HUES64 (cell line): ENCODE measurements at regions not wholly inside any gene's neighbourhood (a gene's known extent, or its start where the extent isn't known, plus 50 kb on each side); places are given as distances from the start of the nearest gene placed in this dataset.

Source experiments
- H3K27ac ChIP-seq: 2 replicates; pipeline ENCODE4 v1.7.0; 2013; ENCODE audit warnings: low read depth, low read length, inconsistent platforms
- H3K27me3 ChIP-seq: 2 replicates; pipeline ENCODE4 v1.6.1; 2013; ENCODE audit warnings: mild to moderate bottlenecking, low read length; ENCODE audit not compliant: insufficient read depth
- H3K36me3 ChIP-seq: 2 replicates; pipeline ENCODE4 v1.6.1; 2013; ENCODE audit warnings: mild to moderate bottlenecking, low read length; ENCODE audit not compliant: insufficient read depth
- H3K4me1 ChIP-seq: 2 replicates; pipeline ENCODE4 v1.6.1; 2013; ENCODE audit warnings: mild to moderate bottlenecking, low read length, moderate library complexity; ENCODE audit not compliant: insufficient read depth
- H3K4me3 ChIP-seq: 2 replicates; pipeline ENCODE4 v1.5.1; 2013; ENCODE audit warnings: mild to moderate bottlenecking, low read length, moderate library complexity
- H3K9ac ChIP-seq: 2 replicates; pipeline ENCODE4 v1.6.1; 2013; ENCODE audit warnings: mild to moderate bottlenecking, low read depth, low read length
- H3K9me3 ChIP-seq: 2 replicates; pipeline ENCODE4 v1.6.1; 2013; ENCODE audit warnings: low read depth, low read length; ENCODE audit not compliant: insufficient read depth
- WGBS: fragments of 150-250, 120-280 bp; methylation state at CpG from one replicate; pipeline ENCODE4 v1.1.7; 2013; ENCODE audit warnings: missing lambda C conversion rate; 5-methylcytosine and 5-hydroxymethylcytosine counted together

- H3K9ac ChIP-seq, result no peak overlapping the region
- H3K36me3 ChIP-seq, result no peaks in the 10 kb centered on the region
- H3K27ac ChIP-seq, result no peak overlapping the region
- H3K27me3 ChIP-seq, result no peaks in the 10 kb centered on the region
- H3K4me1 ChIP-seq, result no peaks in the 10 kb centered on the region
- peaks cover 16% of the 10 kb centered on the region for H3K9me3 ChIP-seq
- no peak overlapping the region for H3K4me3 ChIP-seq
Measured at GRCh38 chrX:16222151-16222550, 54.9 kb downstream of the MAGEB17 start.

DNA sequence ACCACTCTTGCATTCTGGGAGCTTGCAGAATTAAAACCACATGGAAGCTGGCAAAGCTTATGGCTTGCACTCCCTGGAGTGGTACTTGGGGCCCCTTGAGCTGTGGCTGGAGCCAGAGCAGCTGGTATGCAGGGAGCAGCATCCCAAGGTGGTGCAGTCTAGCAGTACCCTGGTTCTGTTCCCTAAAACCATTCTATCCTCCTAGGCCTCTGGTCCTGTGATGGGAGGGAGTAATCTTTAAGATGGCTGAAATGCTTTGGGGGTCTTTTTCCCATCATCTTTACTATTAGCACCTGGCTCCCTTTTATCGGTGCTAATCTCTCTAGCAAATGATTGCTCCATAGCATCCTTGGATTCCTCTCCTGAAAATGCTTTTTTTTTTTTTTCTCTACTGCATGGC is 56.1 kb downstream of the MAGEB17 start:
- 93% methylated on average over 1 of the region's 1 CpG for whole genome bisulfite sequencing
- peaks cover 16% of the 10 kb centered on the region for H3K9me3 ChIP-seq
- H3K9ac ChIP-seq, result no peak overlapping the region
- no peaks in the 10 kb centered on the region for H3K27me3 ChIP-seq
- H3K36me3 ChIP-seq, result no peaks in the 10 kb centered on the region
- H3K4me1 ChIP-seq, result no peaks in the 10 kb centered on the region
- H3K27ac ChIP-seq, result no peak overlapping the region
- H3K4me3 ChIP-seq, result no peak overlapping the region

- H3K27ac ChIP-seq, result no peak overlapping the region
- no peaks in the 10 kb centered on the region for H3K9me3 ChIP-seq
- H3K36me3 ChIP-seq, result no peaks in the 10 kb centered on the region
- no peak overlapping the region for H3K4me3 ChIP-seq
- H3K27me3 ChIP-seq, result no peaks in the 10 kb centered on the region
- no peaks in the 10 kb centered on the region for H3K4me1 ChIP-seq
- no peak overlapping the region for H3K9ac ChIP-seq
- WGBS, result 79% methylated on average over 3 of the region's 4 CpGs
Measured at GRCh38 chrX:16239211-16239610, 71.9 kb downstream of the MAGEB17 start.

GRCh38 chrX:16240231-16240905 is 73.1 kb downstream of the MAGEB17 start:
- Histone ChIP-seq H3K9me3 (no peaks in the 10 kb centered on the region), H3K4me3 (no peak overlapping the region), H3K27me3 (no peaks in the 10 kb centered on the region), H3K27ac (no peak overlapping the region), H3K9ac (no peak overlapping the region), H3K4me1 (no peaks in the 10 kb centered on the region), H3K36me3 (no peaks in the 10 kb centered on the region)
- WGBS, result 95% methylated on average over 2 of the region's 2 CpGs

DNA sequence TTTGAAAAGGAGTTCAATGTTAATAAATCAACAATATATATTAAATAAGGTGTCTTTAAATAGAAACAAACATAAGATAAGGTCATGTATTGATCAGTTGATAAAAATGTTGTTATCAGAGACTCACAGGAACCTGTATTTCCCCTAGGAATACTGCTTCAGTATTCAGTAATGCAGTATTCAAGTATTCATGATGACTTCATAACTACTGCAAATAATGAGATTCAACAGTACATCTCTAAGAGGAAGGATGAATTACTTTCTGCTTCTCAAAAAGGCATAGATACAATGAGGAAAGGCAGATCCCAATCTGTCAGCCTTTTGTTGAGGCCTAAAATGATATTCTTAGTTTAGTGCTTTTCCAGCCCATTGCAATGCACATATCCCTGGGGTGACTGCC is 73.7 kb downstream of the MAGEB17 start:
- H3K4me1 ChIP-seq, result no peaks in the 10 kb centered on the region
- H3K27ac ChIP-seq, result no peak overlapping the region
- H3K9ac ChIP-seq, result no peak overlapping the region
- H3K4me3 ChIP-seq, result no peak overlapping the region
- H3K9me3 ChIP-seq, result no peaks in the 10 kb centered on the region
- no peaks in the 10 kb centered on the region for H3K27me3 ChIP-seq
- no peaks in the 10 kb centered on the region for H3K36me3 ChIP-seq

DNA sequence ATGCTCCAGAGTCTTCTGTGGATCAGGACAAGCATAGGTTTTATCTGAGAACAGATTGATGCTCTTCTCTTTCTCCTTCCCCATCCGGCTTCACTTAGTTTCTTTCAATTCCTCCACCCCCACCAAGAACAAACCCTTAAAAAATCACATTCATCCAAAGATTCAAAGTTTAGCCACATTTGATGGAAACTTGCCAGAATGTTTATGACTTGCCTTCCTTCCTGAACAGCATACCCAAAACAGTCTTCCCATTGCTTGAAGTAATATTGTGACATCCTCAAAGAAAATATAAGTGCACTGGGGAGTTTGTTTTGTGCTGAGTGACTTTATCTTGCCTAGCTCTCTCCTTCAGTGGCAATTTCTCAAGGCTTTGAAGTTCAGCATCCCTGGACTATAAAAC is 83.0 kb downstream of the MAGEB17 start:
- Histone ChIP-seq H3K9ac (no peak overlapping the region), H3K27me3 (no peaks in the 10 kb centered on the region), H3K36me3 (no peaks in the 10 kb centered on the region), H3K4me1 (no peaks in the 10 kb centered on the region), H3K9me3 (no peaks in the 10 kb centered on the region), H3K4me3 (no peak overlapping the region), H3K27ac (no peak overlapping the region)
- whole genome bisulfite sequencing, result 78% methylated on average over 1 of the region's 1 CpG

DNA sequence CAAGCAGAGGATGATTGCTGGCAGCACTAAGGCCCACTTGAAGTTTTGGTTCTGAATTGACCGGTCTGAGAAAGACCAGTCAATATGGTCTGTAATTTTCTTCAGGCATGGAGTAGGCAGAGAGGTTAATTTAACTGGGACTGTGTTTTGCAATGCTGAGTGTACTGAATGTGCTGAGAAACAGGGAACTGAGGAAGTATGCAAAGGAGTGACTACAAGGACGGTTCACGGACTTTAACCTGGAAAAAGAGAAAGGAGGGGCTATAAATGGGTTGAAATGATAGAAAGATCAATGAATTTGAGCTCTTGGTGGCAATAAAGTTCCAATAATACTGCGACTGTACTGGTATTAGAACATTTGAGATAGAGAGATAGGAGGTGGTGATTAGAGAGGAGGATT is 84.5 kb downstream of the MAGEB17 start:
- Histone ChIP-seq H3K4me3 (no peak overlapping the region), H3K9me3 (no peaks in the 10 kb centered on the region), H3K27ac (no peak overlapping the region), H3K27me3 (no peaks in the 10 kb centered on the region), H3K36me3 (no peaks in the 10 kb centered on the region), H3K4me1 (no peaks in the 10 kb centered on the region), H3K9ac (no peak overlapping the region)
- 90% methylated on average over 4 of the region's 4 CpGs for WGBS

- 54% methylated on average over 3 of the region's 4 CpGs for WGBS
- Histone ChIP-seq H3K27me3 (no peaks in the 10 kb centered on the region), H3K9me3 (no peaks in the 10 kb centered on the region)
Measured at GRCh38 chrX:16258882-16259281, 91.6 kb downstream of the MAGEB17 start.

DNA sequence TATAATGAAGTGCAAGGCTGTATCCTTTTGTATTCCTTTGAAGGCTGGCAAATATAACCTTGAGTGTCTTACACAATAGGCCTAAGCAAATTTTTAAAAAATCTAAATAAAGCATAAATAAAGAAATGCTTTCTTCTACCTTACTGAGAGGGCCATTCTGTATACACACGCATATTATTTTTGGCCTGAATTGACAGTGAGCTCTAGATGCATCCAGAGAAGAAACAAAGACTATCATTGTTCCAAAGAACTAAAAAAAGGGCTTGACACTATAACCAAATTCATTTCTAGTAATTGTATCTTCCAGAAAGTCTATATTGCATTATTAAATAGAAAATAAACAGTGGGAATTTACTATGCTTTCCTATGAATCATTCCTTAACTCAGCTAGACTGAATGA is 100.2 kb downstream of the MAGEB17 start:
- H3K27me3 ChIP-seq, result no peaks in the 10 kb centered on the region
- H3K36me3 ChIP-seq, result no peaks in the 10 kb centered on the region
- no peaks in the 10 kb centered on the region for H3K4me1 ChIP-seq
- no peaks in the 10 kb centered on the region for H3K9me3 ChIP-seq
- no peak overlapping the region for H3K4me3 ChIP-seq
- 94% methylated on average over 1 of the region's 1 CpG for WGBS
- no peak overlapping the region for H3K27ac ChIP-seq
- no peak overlapping the region for H3K9ac ChIP-seq

More at GRCh38 chrX:16258882-16259281, 91.6 kb downstream of the MAGEB17 start:
- H3K36me3 ChIP-seq, result no peaks in the 10 kb centered on the region
- H3K4me1 ChIP-seq, result peaks cover 11% of the 10 kb centered on the region; the same call in 1 of the 2 replicates
- H3K4me3 ChIP-seq, result no peak overlapping the region
- no peak overlapping the region for H3K9ac ChIP-seq
- no peak overlapping the region for H3K27ac ChIP-seq

- 97% methylated on average over 2 of the region's 2 CpGs for WGBS
Measured at GRCh38 chrX:16268206-16268605, 100.9 kb downstream of the MAGEB17 start.

DNA sequence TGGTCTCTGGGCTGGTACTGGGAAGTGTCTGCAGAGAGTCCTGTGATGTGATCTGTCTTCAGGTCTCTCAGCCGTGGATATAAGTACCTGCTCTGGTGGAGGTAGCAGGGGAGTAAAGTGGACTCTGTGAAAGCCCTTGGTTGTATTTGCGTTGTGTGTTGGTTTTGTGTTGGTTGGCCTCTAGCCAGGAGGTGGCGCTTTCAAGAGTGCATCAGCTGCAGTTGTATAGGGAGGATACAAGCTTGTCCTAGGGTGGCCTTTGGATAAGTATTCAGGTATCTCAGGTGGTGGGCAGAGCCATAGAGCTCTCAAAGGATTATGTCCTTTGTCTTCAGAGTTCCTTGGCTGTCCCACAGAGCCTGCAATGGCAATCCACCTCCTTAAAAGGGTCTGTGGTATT is 111.6 kb downstream of the MAGEB17 start:
- H3K9me3 ChIP-seq, result no peaks in the 10 kb centered on the region
- H3K9ac ChIP-seq, result no peak overlapping the region
- WGBS, result 76% methylated on average over 3 of the region's 3 CpGs

More at GRCh38 chrX:16268206-16268605, 100.9 kb downstream of the MAGEB17 start:
- no peak overlapping the region for H3K4me3 ChIP-seq
- H3K9ac ChIP-seq, result no peak overlapping the region
- no peaks in the 10 kb centered on the region for H3K4me1 ChIP-seq
- H3K27ac ChIP-seq, result no peak overlapping the region
- no peaks in the 10 kb centered on the region for H3K9me3 ChIP-seq
- no peaks in the 10 kb centered on the region for H3K27me3 ChIP-seq
- no peaks in the 10 kb centered on the region for H3K36me3 ChIP-seq

GRCh38 chrX:16282209-16282608 is 114.9 kb downstream of the MAGEB17 start:
- H3K27me3 ChIP-seq, result no peaks in the 10 kb centered on the region
- H3K9me3 ChIP-seq, result no peaks in the 10 kb centered on the region
- H3K9ac ChIP-seq, result no peak overlapping the region
- WGBS, result 96% methylated on average over 2 of the region's 2 CpGs
- no peak overlapping the region for H3K4me3 ChIP-seq
- no peaks in the 10 kb centered on the region for H3K36me3 ChIP-seq
- H3K4me1 ChIP-seq, result no peaks in the 10 kb centered on the region
- no peak overlapping the region for H3K27ac ChIP-seq

More for the DNA sequence above, 111.6 kb downstream of the MAGEB17 start:
- no peaks in the 10 kb centered on the region for H3K27me3 ChIP-seq
- H3K36me3 ChIP-seq, result no peaks in the 10 kb centered on the region
- H3K4me3 ChIP-seq, result no peak overlapping the region
- H3K27ac ChIP-seq, result no peak overlapping the region
- H3K4me1 ChIP-seq, result no peaks in the 10 kb centered on the region
